ENCODE measurements at regions not wholly inside any gene's neighbourhood (a gene's known extent, or its start where the extent isn't known, plus 50 kb on each side); places are given as distances from the start of the nearest gene placed in this dataset.

- TF ChIP-seq CTCF (IDR thresholded peaks at IDR 0.05) (no peak), POLR2A (IDR thresholded peaks at IDR 0.05; ENCODE audit: low read depth) (no peak), POLR2AphosphoS5 (IDR thresholded peaks at IDR 0.05) (no peak)
Observed at GRCh38 chr13:73223372-73223781, 164.6 kb downstream of the KLF5 start.

Measured in esophagus muscularis mucosa (tissue), 3 donors.